ENCODE measurements at regions not wholly inside any gene's neighbourhood (a gene's known extent, or its start where the extent isn't known, plus 50 kb on each side); places are given as distances from the start of the nearest gene placed in this dataset.

GRCh38 chr3:194251461-194251860, 99.7 kb downstream of the CPN2 start:
- Histone ChIP-seq H3K4me1 (ENCODE audit: insufficient read depth) (peaks cover 17% of the 10 kb centered on the region), H3K36me3 (no peaks in the 10 kb centered on the region), H3K4me3 (no peak overlapping the region), H3K27ac (no peak overlapping the region), H3K9me3 (no peaks in the 10 kb centered on the region), H3K27me3 (no peaks in the 10 kb centered on the region)
- 68 to 91% (median 73%) methylated on average over 6 of the region's 6 CpGs for WGBS, 3 donors
- intact Hi-C loops (cut with DNase I): no loop called here
- no peak for TF ChIP-seq EP300 (IDR thresholded peaks at IDR 0.05)
- no peak for TF ChIP-seq CTCF (IDR thresholded peaks at IDR 0.05)
- no peak for TF ChIP-seq POLR2A (IDR thresholded peaks at IDR 0.05)
- no peak for DNase-seq

DNA sequence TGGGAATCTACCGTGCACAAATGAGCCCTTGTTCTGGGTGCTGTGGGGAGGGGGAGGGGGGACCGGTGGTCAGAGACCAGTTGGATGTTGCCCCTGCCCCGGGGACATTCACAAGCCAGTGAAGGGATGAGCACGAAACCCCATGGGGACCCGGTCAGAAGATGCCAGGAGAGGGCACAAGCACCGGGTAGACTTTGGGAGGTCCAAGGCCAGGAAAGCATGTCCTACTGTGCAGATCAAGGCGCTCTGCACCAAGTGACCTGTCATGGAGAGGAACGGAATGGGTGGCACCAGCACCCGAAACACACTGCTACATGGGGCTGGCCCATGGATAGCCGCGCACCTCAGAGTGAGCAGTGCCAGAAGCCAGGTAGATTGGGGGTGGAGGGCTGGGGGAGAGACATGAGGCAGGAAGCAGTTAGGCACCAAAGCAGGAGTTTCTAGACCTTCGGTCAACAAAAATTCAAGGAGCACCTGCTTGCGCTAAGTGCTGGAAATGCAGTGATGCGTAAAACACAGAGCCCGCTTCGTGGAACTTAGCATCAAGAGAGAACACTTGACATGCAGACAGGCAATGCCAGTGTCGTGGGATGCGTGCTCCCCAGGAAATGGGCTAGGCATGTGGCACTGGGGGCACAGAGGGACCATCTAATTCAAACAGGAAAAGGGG, 99.1 kb downstream of the CPN2 start:
- WGBS, 3 donors: 95 to 96% (median 96%) methylated on average over 18 of the region's 18 CpGs
- peaks cover 17% of the 10 kb centered on the region for H3K4me1 ChIP-seq (ENCODE audit: insufficient read depth)
- no peaks in the 10 kb centered on the region for H3K36me3 ChIP-seq
- no peaks in the 10 kb centered on the region for H3K27me3 ChIP-seq
- H3K9me3 ChIP-seq: no peaks in the 10 kb centered on the region
- TF ChIP-seq EP300 (IDR thresholded peaks at IDR 0.05) (no peak), CTCF (IDR thresholded peaks at IDR 0.05) (no peak), POLR2A (IDR thresholded peaks at IDR 0.05) (no peak)
- no peak for DNase-seq
- no peak overlapping the region for H3K4me3 ChIP-seq
- intact Hi-C loops (cut with DNase I): no loop called here
- H3K27ac ChIP-seq: no peak overlapping the region

DNA sequence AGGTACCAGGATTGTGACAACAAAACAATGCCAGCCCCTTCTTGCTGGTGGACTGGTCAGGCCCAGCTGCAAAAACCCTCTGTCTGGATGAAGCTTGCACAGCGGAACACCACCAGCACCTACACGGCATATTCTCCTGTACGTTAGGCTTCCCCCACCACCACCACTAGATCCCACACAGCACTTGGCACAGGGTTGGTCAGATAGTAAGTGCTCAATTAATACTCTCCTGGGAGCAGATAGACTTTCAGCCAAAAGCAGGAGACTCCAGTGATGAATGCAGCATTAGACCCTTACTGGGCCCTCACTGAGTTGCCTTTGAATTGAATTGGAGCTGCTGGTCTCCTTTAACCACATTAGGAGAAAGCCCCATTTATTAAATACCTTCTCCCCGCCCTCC, 97.9 kb downstream of the CPN2 start:
- Histone ChIP-seq H3K27me3 (no peaks in the 10 kb centered on the region), H3K36me3 (no peaks in the 10 kb centered on the region), H3K4me1 (ENCODE audit: insufficient read depth) (peaks cover 15% of the 10 kb centered on the region), H3K9me3 (no peaks in the 10 kb centered on the region), H3K27ac (no peak overlapping the region), H3K4me3 (no peak overlapping the region)
- 74 to 100% (median 76%) methylated on average over 4 of the region's 4 CpGs for WGBS, 3 donors
- DNase-seq: no peak
- intact Hi-C loops (cut with DNase I): no loop called here
- TF ChIP-seq POLR2A (IDR thresholded peaks at IDR 0.05) (no peak), EP300 (IDR thresholded peaks at IDR 0.05) (no peak), CTCF (IDR thresholded peaks at IDR 0.05) (no peak)

- no peak overlapping the region for H3K27ac ChIP-seq
- no peak for DNase-seq
- no peaks in the 10 kb centered on the region for H3K9me3 ChIP-seq
- intact Hi-C loops (cut with DNase I): no loop called here
- TF ChIP-seq EP300 (IDR thresholded peaks at IDR 0.05) (no peak), POLR2A (IDR thresholded peaks at IDR 0.05) (no peak), CTCF (IDR thresholded peaks at IDR 0.05) (no peak)
- no peaks in the 10 kb centered on the region for H3K36me3 ChIP-seq
- H3K4me3 ChIP-seq: no peak overlapping the region
- WGBS, 3 donors: 93 to 96% (median 94%) methylated on average over 7 of the region's 7 CpGs
- H3K27me3 ChIP-seq: no peaks in the 10 kb centered on the region
- peaks cover 15% of the 10 kb centered on the region for H3K4me1 ChIP-seq (ENCODE audit: insufficient read depth)
These were observed 97.1 kb downstream of the CPN2 start for GRCh38 chr3:194254040-194254439.
